IMR-90 (cell line): ENCODE measurements at regions not wholly inside any gene's neighbourhood (a gene's known extent, or its start where the extent isn't known, plus 50 kb on each side); places are given as distances from the start of the nearest gene placed in this dataset. TPM values are rescaled to one million over a fixed set of nuclear protein-coding genes. Genes with fewer than 3 reads are reported as not detected.

ENCODE experiments used
- ATAC-seq: fragments of 200-7000 bp; cut with Tn5 transposase; 2 replicates; pipeline ENCODE4 v1.9.1; 2020; ENCODE audit warnings: low read depth, mild to moderate bottlenecking, moderate library complexity
- BruUV-seq: library from RNA; stranded (reverse); fragments of 400-500 nt; replicated peaks from 2 replicates; lab custom pipeline; 2021; lab: Mats Ljungman, UMichigan
- CTCF ChIA-PET: fragments of 300-600 bp; formaldehyde crosslinking; extraction: SDS; loops from one replicate; lab custom pipeline; 2021; ENCODE audit warnings: antibody characterized with exemption; lab: Yijun Ruan, JAX
- POLR2A ChIA-PET: fragments of 300-600 bp; sonication (Branson Sonifier 250); formaldehyde crosslinking; loops from one replicate; lab custom pipeline; 2022; ENCODE audit warnings: antibody characterized with exemption; ENCODE audit not compliant: unreplicated experiment; lab: Charles Lee
- DNase-seq: peaks from one replicate; pipeline ENCODE4 v3.0.0; 2013
- H2AFZ ChIP-seq: replicated peaks from 2 replicates; pipeline ENCODE3; 2013; ENCODE audit warnings: low read length, mild to moderate bottlenecking; ENCODE audit not compliant: poor library complexity
- H2AK5ac ChIP-seq: 2 replicates; pipeline ENCODE4 v1.6.1; 2013; ENCODE audit warnings: low read depth, low read length, inconsistent platforms
- H2AK9ac ChIP-seq: replicated peaks from 2 replicates; pipeline ENCODE3; 2013; ENCODE audit warnings: mild to moderate bottlenecking, low read depth, low read length, moderate library complexity; ENCODE audit not compliant: poor library complexity
- H2BK120ac ChIP-seq: 2 replicates; pipeline ENCODE4 v1.6.1; 2013; ENCODE audit warnings: low read depth, low read length, inconsistent platforms
- H2BK15ac ChIP-seq: 3 replicates; pipeline ENCODE4 v1.6.1; 2013; ENCODE audit warnings: low read depth, low read length, inconsistent platforms
- H2BK20ac ChIP-seq: 2 replicates; pipeline ENCODE4 v1.6.1; 2013; ENCODE audit warnings: low read depth, mild to moderate bottlenecking, inconsistent platforms, low read length, moderate library complexity
- H2BK5ac ChIP-seq: 2 replicates; pipeline ENCODE4 v1.6.1; 2013; ENCODE audit warnings: mild to moderate bottlenecking, low read depth, low read length, inconsistent platforms; ENCODE audit not compliant: poor library complexity, severe bottlenecking
- H3K14ac ChIP-seq: replicated peaks from 2 replicates; pipeline ENCODE4 v1.6.1; 2013; ENCODE audit warnings: low read depth, low read length, inconsistent platforms
- H3K18ac ChIP-seq: 2 replicates; pipeline ENCODE4 v1.6.1; 2013; ENCODE audit warnings: low read depth, low read length, control low read depth
- H3K23ac ChIP-seq: 2 replicates; pipeline ENCODE4 v1.6.1; 2013; ENCODE audit warnings: low read depth, low read length, inconsistent platforms
- H3K27ac ChIP-seq: 2 replicates; pipeline ENCODE4 v1.5.1; 2013; ENCODE audit warnings: mild to moderate bottlenecking, control low read depth, low read length; ENCODE audit not compliant: insufficient read depth
- H3K27me3 ChIP-seq: 2 replicates; pipeline ENCODE4 v1.6.1; 2013; ENCODE audit warnings: low read length; ENCODE audit not compliant: control insufficient read depth, insufficient read depth
- H3K36me3 ChIP-seq: 2 replicates; pipeline ENCODE4 v1.6.1; 2013; ENCODE audit warnings: low read length, mixed read lengths; ENCODE audit not compliant: control insufficient read depth, insufficient read depth
- H3K4ac ChIP-seq: 2 replicates; pipeline ENCODE4 v1.6.1; 2013; ENCODE audit warnings: low read depth, low read length, inconsistent platforms
- H3K4me1 ChIP-seq: 2 replicates; pipeline ENCODE4 v1.6.1; 2013; ENCODE audit warnings: low read length, mixed read lengths; ENCODE audit not compliant: control insufficient read depth, insufficient read depth
- H3K4me2 ChIP-seq: 2 replicates; pipeline ENCODE4 v1.6.1; 2013; ENCODE audit warnings: low read depth, mild to moderate bottlenecking, control low read depth, low read length, moderate library complexity
- H3K4me3 ChIP-seq: 2 replicates; pipeline ENCODE4 v1.5.1; 2013; ENCODE audit warnings: low read depth, mild to moderate bottlenecking, control low read depth, low read length, moderate library complexity; ENCODE audit not compliant: insufficient read depth
- H3K56ac ChIP-seq: 2 replicates; pipeline ENCODE4 v1.6.1; 2013; ENCODE audit warnings: low read length, inconsistent platforms; ENCODE audit not compliant: insufficient read depth; ENCODE audit errors: extremely low read depth
- H3K79me1 ChIP-seq, 2 experiments: 2 replicates each; pipeline ENCODE4 v1.6.1; 2013; ENCODE audit warnings: low read length in 2 of 2, inconsistent platforms in 1 of 2, low read depth in 1 of 2
- H3K9ac ChIP-seq: 2 replicates; pipeline ENCODE4 v1.6.1; 2013; ENCODE audit warnings: low read depth, low read length, control low read depth
- H3K9me1 ChIP-seq: 2 replicates; pipeline ENCODE4 v1.6.1; 2013; ENCODE audit warnings: low read length, inconsistent platforms; ENCODE audit not compliant: insufficient read depth
- H3K9me3 ChIP-seq: 2 replicates; pipeline ENCODE4 v1.6.1; 2013; ENCODE audit warnings: low read length; ENCODE audit not compliant: control insufficient read depth, insufficient read depth
- H4K20me1 ChIP-seq: 2 replicates; pipeline ENCODE4 v1.6.1; 2013; ENCODE audit warnings: low read length, inconsistent platforms; ENCODE audit not compliant: insufficient read depth
- H4K5ac ChIP-seq: 2 replicates; pipeline ENCODE4 v1.6.1; 2013; ENCODE audit warnings: mild to moderate bottlenecking, low read depth, low read length, control low read depth
- H4K8ac ChIP-seq, 2 experiments: 2 replicates each; pipeline ENCODE4 v1.6.1; 2013; ENCODE audit warnings: low read depth in 2 of 2, low read length in 2 of 2, control low read depth in 1 of 2, inconsistent platforms in 1 of 2
- H4K91ac ChIP-seq: 2 replicates; pipeline ENCODE4 v1.6.1; 2013; ENCODE audit warnings: low read depth, low read length, inconsistent platforms; ENCODE audit not compliant: insufficient read depth
- CEBPB ChIP-seq: IDR thresholded peaks from 2 replicates; pipeline ENCODE4 v1.6.1; 2012; ENCODE audit warnings: low read depth, low read length, improper control_type of control experiment
- MAFK ChIP-seq: IDR thresholded peaks from 2 replicates; pipeline ENCODE4 v1.6.1; 2012; ENCODE audit warnings: low read depth, low read length, improper control_type of control experiment
- WGBS, 2 experiments: methylation state at CpG; one replicate each; pipeline versions ENCODE4 v1.1.5 to v1.1.7; 2013; ENCODE audit warnings: missing lambda C conversion rate in 2 of 2; ENCODE audit not compliant: insufficient read length in 1 of 2; ENCODE audit errors: extremely low coverage in 2 of 2; 5-methylcytosine and 5-hydroxymethylcytosine counted together
- dilution Hi-C: fragments of 300-500 bp; cut with HindIII; formaldehyde crosslinking; loops from one replicate; pipeline ENCODE4 v1.14.3; 2018; ENCODE audit warnings: low sequenced_read_pairs; ENCODE audit not compliant: unreplicated experiment
- in situ Hi-C: fragments of 300-500 bp; cut with MboI; formaldehyde crosslinking; loops from 3 replicates; pipeline ENCODE4 v1.14.3; 2019; ENCODE audit warnings: low sequenced_read_pairs, inconsistent platforms, mixed read lengths
- intact Hi-C: fragments of 100-400 bp; cut with micrococcal nuclease; formaldehyde crosslinking; loops from 2 replicates; pipeline ENCODE4 v1.10.0; 2022
- microRNA-seq, 2 experiments: library from miRNA; stranded (forward) in 1 of 2; unstranded in 1 of 2; fragments of 10-50 nt in 1 of 2; fragments of <30 nt in 1 of 2; gene quantifications in 1 of 2; microRNA quantifications in 1 of 2; one replicate each; pipeline versions ENCODE3 to v1.1.0; 2013 to 2020; ENCODE audit not compliant: insufficient read depth in 1 of 2, insufficient read length in 1 of 2, unreplicated experiment in 1 of 2
- small RNA-seq, 5 experiments: library from RNA; depleted of rRNA; stranded (forward); fragments of <200 nt; gene quantifications; one replicate each; pipeline ENCODE3, GENCODE V24; 2012

- Histone ChIP-seq H4K8ac (no peak overlapping the region), H3K9ac (no peak overlapping the region), H3K4me3 (no peak overlapping the region), H2AK9ac (no peak overlapping the region), H3K36me3 (no peaks in the 10 kb centered on the region), H3K4me2 (no peak overlapping the region), H2BK120ac (no peak overlapping the region), H3K14ac (no peak overlapping the region), H3K4me1 (no peaks in the 10 kb centered on the region), H3K9me1 (no peaks in the 10 kb centered on the region), H2BK20ac (no peak overlapping the region), H3K56ac (no peak overlapping the region), H4K20me1 (no peaks in the 10 kb centered on the region), H4K91ac (no peak overlapping the region), H3K4ac (no peak overlapping the region), H3K18ac (no peak overlapping the region), H3K79me1 (no peaks in the 10 kb centered on the region), H3K27me3 (no peaks in the 10 kb centered on the region), H2BK15ac (no peak overlapping the region), H3K9me3 (no peaks in the 10 kb centered on the region), H2AK5ac (no peak overlapping the region), H3K23ac (no peak overlapping the region), H2AFZ (no peak overlapping the region), H2BK5ac (no peak overlapping the region), H3K27ac (no peak overlapping the region), H4K5ac (no peak overlapping the region)
- DNase-seq (no peak), ATAC-seq (no peak)
- dilution Hi-C loops (no loop called here), intact Hi-C loops (no loop called here), in situ Hi-C loops (no loop called here)
- ChIA-PET CTCF (no interaction called here), POLR2A (no interaction called here)
- BruUV-seq = no TSS peak
- no CpG with 5 or more reads among the region's 4 CpGs for WGBS, 2 experiments
- TF ChIP-seq MAFK (no peak), CEBPB (peak; percentile 66)
Observed at GRCh38 chr6:81802356-81802755, 49.9 kb upstream of the TENT5A start.

Small RNA genes in the stretch of these regions (microRNA-seq; reads per million reads assigned to microRNA genes)
- not detected for gene AL360157.1 (ENCODE audit: insufficient read depth, insufficient read length)

Small RNA genes in the stretch of these regions (small RNA-seq; reads per million reads assigned to genes)
- 0 reads per million in 5 experiments for gene AL360157.1
